GM18951 (cell line): ENCODE measurements at regions not wholly inside any gene's neighbourhood (a gene's known extent, or its start where the extent isn't known, plus 50 kb on each side); places are given as distances from the start of the nearest gene placed in this dataset.

ENCODE experiments used
- POLR2A ChIP-seq: IDR thresholded peaks from 4 replicates; pipeline ENCODE4 v1.6.1; 2011; ENCODE audit warnings: mild to moderate bottlenecking; ENCODE audit not compliant: insufficient read length, insufficient read depth; ENCODE audit errors: extremely low read depth
- in situ Hi-C: fragments of 300-500 bp; cut with MboI; formaldehyde crosslinking; loops from one replicate; pipeline ENCODE4 v1.12.0; 2022; ENCODE audit warnings: low sequenced_read_pairs, mixed read lengths, inconsistent platforms; ENCODE audit not compliant: unreplicated experiment

- in situ Hi-C loops = no loop called here
- no peak for TF ChIP-seq POLR2A
Observed at GRCh38 chr3:104740874-104741379, 625.8 kb upstream of the ALCAM start.

GRCh38 chr3:104742044-104742443, 624.7 kb upstream of the ALCAM start:
- in situ Hi-C loops = no loop called here
- no peak for TF ChIP-seq POLR2A

GRCh38 chr3:104745313-104745712, 621.4 kb upstream of the ALCAM start:
- TF ChIP-seq POLR2A = no peak
- in situ Hi-C loops = no loop called here

- in situ Hi-C loops = no loop called here
- no peak for TF ChIP-seq POLR2A
Observed at GRCh38 chr3:104746056-104746455, 620.7 kb upstream of the ALCAM start.

- no peak for TF ChIP-seq POLR2A
- in situ Hi-C loops = no loop called here
Observed at GRCh38 chr3:104750581-104750980, 616.1 kb upstream of the ALCAM start.

GRCh38 chr3:104755791-104756190, 610.9 kb upstream of the ALCAM start:
- in situ Hi-C loops = no loop called here
- TF ChIP-seq POLR2A = no peak

GRCh38 chr3:104763007-104763406, 603.7 kb upstream of the ALCAM start:
- in situ Hi-C loops = no loop called here
- TF ChIP-seq POLR2A = no peak

GRCh38 chr3:104764496-104764895, 602.2 kb upstream of the ALCAM start:
- TF ChIP-seq POLR2A = no peak
- in situ Hi-C loops = no loop called here

GRCh38 chr3:104768886-104769285, 597.8 kb upstream of the ALCAM start:
- in situ Hi-C loops = no loop called here
- TF ChIP-seq POLR2A = no peak

- in situ Hi-C loops = no loop called here
- TF ChIP-seq POLR2A = no peak
Observed at GRCh38 chr3:104779324-104779723, 587.4 kb upstream of the ALCAM start.

GRCh38 chr3:104781112-104781511, 585.6 kb upstream of the ALCAM start:
- TF ChIP-seq POLR2A = no peak
- in situ Hi-C loops = no loop called here

- TF ChIP-seq POLR2A = no peak
- in situ Hi-C loops = no loop called here
Observed at GRCh38 chr3:104785947-104786346, 580.8 kb upstream of the ALCAM start.

- TF ChIP-seq POLR2A = no peak
- in situ Hi-C loops = no loop called here
Observed at GRCh38 chr3:104787306-104787705, 579.4 kb upstream of the ALCAM start.

GRCh38 chr3:104788807-104789206, 577.9 kb upstream of the ALCAM start:
- in situ Hi-C loops = no loop called here
- TF ChIP-seq POLR2A = no peak

- in situ Hi-C loops = no loop called here
- no peak for TF ChIP-seq POLR2A
Observed at GRCh38 chr3:104791331-104791730, 575.4 kb upstream of the ALCAM start.
